ENCODE measurements at regions not wholly inside any gene's neighbourhood (a gene's known extent, or its start where the extent isn't known, plus 50 kb on each side); places are given as distances from the start of the nearest gene placed in this dataset.
"Not testable (repeated sequence)": the region's sequence is repeated elsewhere in the genome, so short reads cannot be mapped to it uniquely, and the experiment has no call there.

- H3K36me3 Mint-ChIP-seq: no peaks in the 10 kb centered on the region
- no peaks in the 10 kb centered on the region for H3K27me3 Mint-ChIP-seq
- H3K4me3 Mint-ChIP-seq: no peak overlapping the region
- H3K27ac Mint-ChIP-seq: no peak overlapping the region
- H3K4me1 Mint-ChIP-seq: no peaks in the 10 kb centered on the region
- peaks cover 9% of the 10 kb centered on the region for H3K9me3 Mint-ChIP-seq
- no peak for ATAC-seq
Measured at GRCh38 chr4:175282407-175282806, 364.2 kb downstream of the ADAM29 start.

GRCh38 chr4:175290401-175290800 is 372.2 kb downstream of the ADAM29 start:
- ATAC-seq: no peak
- no peak overlapping the region for H3K27ac Mint-ChIP-seq
- H3K4me3 Mint-ChIP-seq: no peak overlapping the region
- peaks cover 9% of the 10 kb centered on the region for H3K9me3 Mint-ChIP-seq
- H3K4me1 Mint-ChIP-seq: no peaks in the 10 kb centered on the region
- no peaks in the 10 kb centered on the region for H3K36me3 Mint-ChIP-seq
- no peaks in the 10 kb centered on the region for H3K27me3 Mint-ChIP-seq

- H3K4me3 Mint-ChIP-seq: no peak overlapping the region
- peaks cover 5% of the 10 kb centered on the region for H3K4me1 Mint-ChIP-seq
- no peak overlapping the region for H3K27ac Mint-ChIP-seq
- ATAC-seq: peak; percentile 39
- H3K9me3 Mint-ChIP-seq: no peaks in the 10 kb centered on the region
- no peaks in the 10 kb centered on the region for H3K27me3 Mint-ChIP-seq
- no peaks in the 10 kb centered on the region for H3K36me3 Mint-ChIP-seq
Measured at GRCh38 chr4:175297965-175298565, 379.9 kb downstream of the ADAM29 start.

- ATAC-seq: no peak
- H3K4me3 Mint-ChIP-seq: no peak overlapping the region
- no peaks in the 10 kb centered on the region for H3K27me3 Mint-ChIP-seq
- H3K4me1 Mint-ChIP-seq: no peaks in the 10 kb centered on the region
- H3K27ac Mint-ChIP-seq: no peak overlapping the region
- H3K9me3 Mint-ChIP-seq: no peaks in the 10 kb centered on the region
- H3K36me3 Mint-ChIP-seq: no peaks in the 10 kb centered on the region
Measured at GRCh38 chr4:175306436-175306835, 388.3 kb downstream of the ADAM29 start.

GRCh38 chr4:175307326-175307725 is 389.2 kb downstream of the ADAM29 start:
- no peak for ATAC-seq
- no peaks in the 10 kb centered on the region for H3K9me3 Mint-ChIP-seq
- H3K27ac Mint-ChIP-seq: no peak overlapping the region

GRCh38 chr4:175308236-175308635 is 390.1 kb downstream of the ADAM29 start:
- no peak overlapping the region for H3K27ac Mint-ChIP-seq
- H3K4me3 Mint-ChIP-seq: no peak overlapping the region
- no peaks in the 10 kb centered on the region for H3K9me3 Mint-ChIP-seq
- ATAC-seq: no peak
- H3K27me3 Mint-ChIP-seq: no peaks in the 10 kb centered on the region
- H3K4me1 Mint-ChIP-seq: no peaks in the 10 kb centered on the region
- no peaks in the 10 kb centered on the region for H3K36me3 Mint-ChIP-seq

More at GRCh38 chr4:175307326-175307725, 389.2 kb downstream of the ADAM29 start:
- Mint-ChIP-seq H3K36me3 (no peaks in the 10 kb centered on the region), H3K27me3 (no peaks in the 10 kb centered on the region), H3K4me3 (no peak overlapping the region), H3K4me1 (no peaks in the 10 kb centered on the region)

- no peaks in the 10 kb centered on the region for H3K9me3 Mint-ChIP-seq
- H3K27ac Mint-ChIP-seq: no peak overlapping the region
- H3K36me3 Mint-ChIP-seq: no peaks in the 10 kb centered on the region
- ATAC-seq: no peak
- no peaks in the 10 kb centered on the region for H3K27me3 Mint-ChIP-seq
- H3K4me3 Mint-ChIP-seq: no peak overlapping the region
- no peaks in the 10 kb centered on the region for H3K4me1 Mint-ChIP-seq
Measured at GRCh38 chr4:175309041-175309440, 390.9 kb downstream of the ADAM29 start.

GRCh38 chr4:175325230-175325629 is 407.1 kb downstream of the ADAM29 start:
- H3K4me1 Mint-ChIP-seq: no peaks in the 10 kb centered on the region
- ATAC-seq: no peak
- H3K36me3 Mint-ChIP-seq: no peaks in the 10 kb centered on the region
- no peak overlapping the region for H3K4me3 Mint-ChIP-seq
- peaks cover 4% of the 10 kb centered on the region for H3K9me3 Mint-ChIP-seq
- no peaks in the 10 kb centered on the region for H3K27me3 Mint-ChIP-seq
- no peak overlapping the region for H3K27ac Mint-ChIP-seq

GRCh38 chr4:175326796-175327195 is 408.6 kb downstream of the ADAM29 start:
- Mint-ChIP-seq H3K36me3 (no peaks in the 10 kb centered on the region), H3K4me3 (no peak overlapping the region), H3K27me3 (no peaks in the 10 kb centered on the region), H3K27ac (no peak overlapping the region), H3K9me3 (peaks cover 4% of the 10 kb centered on the region), H3K4me1 (no peaks in the 10 kb centered on the region)
- ATAC-seq: no peak

GRCh38 chr4:175330236-175330635 is 412.1 kb downstream of the ADAM29 start:
- Mint-ChIP-seq H3K27me3 (no peaks in the 10 kb centered on the region), H3K9me3 (no peaks in the 10 kb centered on the region), H3K27ac (no peak overlapping the region), H3K4me3 (no peak overlapping the region), H3K36me3 (no peaks in the 10 kb centered on the region), H3K4me1 (no peaks in the 10 kb centered on the region)
- no peak for ATAC-seq

- Mint-ChIP-seq H3K27me3 (no peaks in the 10 kb centered on the region), H3K36me3 (no peaks in the 10 kb centered on the region), H3K4me1 (no peaks in the 10 kb centered on the region), H3K9me3 (no peaks in the 10 kb centered on the region), H3K27ac (no peak overlapping the region), H3K4me3 (no peak overlapping the region)
- no peak for ATAC-seq
Measured at GRCh38 chr4:175330652-175331051, 412.5 kb downstream of the ADAM29 start.

- Mint-ChIP-seq H3K27ac (no peak overlapping the region), H3K36me3 (no peaks in the 10 kb centered on the region), H3K9me3 (no peaks in the 10 kb centered on the region), H3K4me1 (no peaks in the 10 kb centered on the region), H3K4me3 (no peak overlapping the region), H3K27me3 (no peaks in the 10 kb centered on the region)
- no peak for ATAC-seq
Measured at GRCh38 chr4:175335331-175335730, 417.2 kb downstream of the ADAM29 start.

- not testable (repeated sequence) for H3K9me3 Mint-ChIP-seq, H3K27ac Mint-ChIP-seq, H3K4me1 Mint-ChIP-seq, ATAC-seq, H3K4me3 Mint-ChIP-seq, H3K27me3 Mint-ChIP-seq, H3K36me3 Mint-ChIP-seq
Measured at GRCh38 chr4:175336570-175336969, 418.4 kb downstream of the ADAM29 start.

GRCh38 chr4:175339100-175339707 is 421.0 kb downstream of the ADAM29 start:
- peaks cover 4% of the 10 kb centered on the region for H3K36me3 Mint-ChIP-seq
- peaks cover 5% of the 10 kb centered on the region for H3K9me3 Mint-ChIP-seq
- no peak for ATAC-seq
- no peaks in the 10 kb centered on the region for H3K27me3 Mint-ChIP-seq
- no peak overlapping the region for H3K27ac Mint-ChIP-seq
- H3K4me1 Mint-ChIP-seq: no peaks in the 10 kb centered on the region
- no peak overlapping the region for H3K4me3 Mint-ChIP-seq

- no peak overlapping the region for H3K27ac Mint-ChIP-seq
- H3K36me3 Mint-ChIP-seq: peaks cover 5% of the 10 kb centered on the region
- peaks cover 6% of the 10 kb centered on the region for H3K9me3 Mint-ChIP-seq
- H3K4me1 Mint-ChIP-seq: no peaks in the 10 kb centered on the region
- no peak overlapping the region for H3K4me3 Mint-ChIP-seq
- no peaks in the 10 kb centered on the region for H3K27me3 Mint-ChIP-seq
- ATAC-seq: no peak
Measured at GRCh38 chr4:175341203-175341755, 423.1 kb downstream of the ADAM29 start.

GRCh38 chr4:175346376-175346775 is 428.2 kb downstream of the ADAM29 start:
- no peak overlapping the region for H3K4me3 Mint-ChIP-seq
- H3K9me3 Mint-ChIP-seq: peaks cover 13% of the 10 kb centered on the region
- no peaks in the 10 kb centered on the region for H3K27me3 Mint-ChIP-seq
- ATAC-seq: no peak
- no peak overlapping the region for H3K27ac Mint-ChIP-seq
- peaks cover 5% of the 10 kb centered on the region for H3K36me3 Mint-ChIP-seq
- H3K4me1 Mint-ChIP-seq: peaks cover 5% of the 10 kb centered on the region
